Frontal cortex (tissue), 3 donors: ENCODE measurements at regions not wholly inside any gene's neighbourhood (a gene's known extent, or its start where the extent isn't known, plus 50 kb on each side); places are given as distances from the start of the nearest gene placed in this dataset.
"Not testable (repeated sequence)": the region's sequence is repeated elsewhere in the genome, so short reads cannot be mapped to it uniquely, and the experiment has no call there.

Experiments
- DNase-seq, 2 donors: peaks; one replicate each; pipeline ENCODE4 v3.0.0; 2012; ENCODE audit warnings: low spot score in 2 of 2
- FAIRE-seq: peaks from 2 replicates; lab custom pipeline; 2012; peaks lifted over from hg19 to GRCh38; lab: Jason Lieb, UNC
- donor health status: control.
- donor health status: control.
- donor health status: control.

- no peak for FAIRE-seq
These were observed 234.7 kb upstream of the MAF start for GRCh38 chr16:79835194-79835593.

GRCh38 chr16:79834720-79835119 is 234.2 kb upstream of the MAF start:
- FAIRE-seq, result no peak

More at GRCh38 chr16:79835194-79835593, 234.7 kb upstream of the MAF start:
- DNase-seq, result no peak

GRCh38 chr16:79834003-79834402 is 233.5 kb upstream of the MAF start:
- FAIRE-seq, DNase-seq: not testable (repeated sequence)

More at GRCh38 chr16:79834720-79835119, 234.2 kb upstream of the MAF start:
- no peak for DNase-seq

GRCh38 chr16:79833559-79833958 is 233.0 kb upstream of the MAF start:
- no peak for DNase-seq
- FAIRE-seq, result no peak

- FAIRE-seq (no peak), DNase-seq (no peak)
These were observed 226.4 kb upstream of the MAF start for GRCh38 chr16:79826732-79827475.

- no peak for DNase-seq
- FAIRE-seq, result no peak
These were observed 224.5 kb upstream of the MAF start for GRCh38 chr16:79825002-79825401.

GRCh38 chr16:79823639-79824038 is 223.1 kb upstream of the MAF start:
- DNase-seq (no peak), FAIRE-seq (no peak)

GRCh38 chr16:79821911-79822310 is 221.4 kb upstream of the MAF start:
- DNase-seq, result no peak
- no peak for FAIRE-seq

- DNase-seq, result no peak
- no peak for FAIRE-seq
These were observed 215.6 kb upstream of the MAF start for GRCh38 chr16:79816081-79816497.

- no peak for FAIRE-seq
- no peak for DNase-seq
These were observed 214.5 kb upstream of the MAF start for GRCh38 chr16:79815049-79815448.

GRCh38 chr16:79814124-79814523 is 213.6 kb upstream of the MAF start:
- DNase-seq (no peak), FAIRE-seq (no peak)

GRCh38 chr16:79811541-79811940 is 211.0 kb upstream of the MAF start:
- no peak for DNase-seq

GRCh38 chr16:79810449-79811189 is 210.1 kb upstream of the MAF start:
- DNase-seq (no peak), FAIRE-seq (no peak)

More at GRCh38 chr16:79811541-79811940, 211.0 kb upstream of the MAF start:
- FAIRE-seq, result no peak

- FAIRE-seq, result no peak
- DNase-seq, result no peak
These were observed 208.8 kb upstream of the MAF start for GRCh38 chr16:79809376-79809775.

- no peak for FAIRE-seq
- DNase-seq, result no peak
These were observed 208.2 kb upstream of the MAF start for GRCh38 chr16:79808731-79809130.

GRCh38 chr16:79806757-79807156 is 206.2 kb upstream of the MAF start:
- FAIRE-seq (no peak), DNase-seq (no peak)

- no peak for FAIRE-seq
- no peak for DNase-seq
These were observed 205.1 kb upstream of the MAF start for GRCh38 chr16:79805621-79806020.

GRCh38 chr16:79801646-79802045 is 201.1 kb upstream of the MAF start:
- no peak for DNase-seq

GRCh38 chr16:79800016-79800608 is 199.6 kb upstream of the MAF start:
- no peak for DNase-seq
- no peak for FAIRE-seq

More at GRCh38 chr16:79801646-79802045, 201.1 kb upstream of the MAF start:
- FAIRE-seq, result no peak

- no peak for DNase-seq
- FAIRE-seq, result no peak
These were observed 198.0 kb upstream of the MAF start for GRCh38 chr16:79798416-79799053.
